H9 (cell line): ENCODE measurements at regions not wholly inside any gene's neighbourhood (a gene's known extent, or its start where the extent isn't known, plus 50 kb on each side); places are given as distances from the start of the nearest gene placed in this dataset.

Experiments
- DNase-seq: peaks from one replicate; pipeline ENCODE4 v3.0.0-alpha.2; 2017
- H2AFZ ChIP-seq: one replicate; pipeline ENCODE4 v1.6.1; 2013; ENCODE audit warnings: mild to moderate bottlenecking, low read length, control low read depth, moderate library complexity
- H2AK5ac ChIP-seq: 2 replicates; pipeline ENCODE4 v1.6.1; 2013; ENCODE audit warnings: low read length, control low read depth, mixed read lengths; ENCODE audit not compliant: insufficient read length
- H2BK120ac ChIP-seq: one replicate; pipeline ENCODE4 v1.6.1; 2013; ENCODE audit warnings: low read depth, mild to moderate bottlenecking, low read length, control low read depth, inconsistent platforms; ENCODE audit not compliant: poor library complexity, severe bottlenecking
- H2BK12ac ChIP-seq: 2 replicates; pipeline ENCODE4 v1.6.1; 2013; ENCODE audit warnings: low read length, control low read depth, mixed read lengths, low read depth; ENCODE audit not compliant: insufficient read length
- H2BK15ac ChIP-seq: 2 replicates; pipeline ENCODE4 v1.6.1; 2013; ENCODE audit warnings: low read depth, low read length, control low read depth
- H2BK20ac ChIP-seq: one replicate; pipeline ENCODE4 v1.6.1; 2013; ENCODE audit warnings: low read depth, mild to moderate bottlenecking, low read length, control low read depth, inconsistent platforms; ENCODE audit not compliant: poor library complexity, severe bottlenecking
- H2BK5ac ChIP-seq: 2 replicates; pipeline ENCODE4 v1.6.1; 2013; ENCODE audit warnings: low read length, control low read depth, mixed read lengths; ENCODE audit not compliant: insufficient read length
- H3K14ac ChIP-seq: 2 replicates; pipeline ENCODE4 v1.6.1; 2013; ENCODE audit warnings: low read length, control low read depth; ENCODE audit not compliant: insufficient read depth
- H3K18ac ChIP-seq: 2 replicates; pipeline ENCODE4 v1.6.1; 2013; ENCODE audit warnings: low read depth, mild to moderate bottlenecking, mixed read lengths, low read length, control low read depth; ENCODE audit not compliant: insufficient read length
- H3K23ac ChIP-seq: 2 replicates; pipeline ENCODE4 v1.6.1; 2013; ENCODE audit warnings: low read length, control low read depth, mixed read lengths, low read depth; ENCODE audit not compliant: insufficient read length
- H3K23me2 ChIP-seq: 2 replicates; pipeline ENCODE4 v1.6.1; 2013; ENCODE audit warnings: low read depth, mild to moderate bottlenecking, mixed read lengths, low read length, control low read depth; ENCODE audit not compliant: insufficient read length, poor library complexity, severe bottlenecking
- H3K27ac ChIP-seq: 2 replicates; pipeline ENCODE4 v1.5.1; 2013; ENCODE audit warnings: low read length, control low read depth, mixed read lengths, low read depth; ENCODE audit not compliant: insufficient read length
- H3K27me3 ChIP-seq: 2 replicates; pipeline ENCODE4 v1.6.1; 2013; ENCODE audit warnings: low read length, control low read depth, inconsistent platforms; ENCODE audit not compliant: insufficient read depth
- H3K4ac ChIP-seq: 2 replicates; pipeline ENCODE4 v1.6.1; 2013; ENCODE audit warnings: low read depth, mild to moderate bottlenecking, control low read depth, inconsistent platforms, low read length, moderate library complexity
- H3K4me1 ChIP-seq: 2 replicates; pipeline ENCODE4 v1.6.1; 2013; ENCODE audit warnings: low read length, control low read depth, inconsistent platforms; ENCODE audit not compliant: insufficient read depth
- H3K4me2 ChIP-seq: 2 replicates; pipeline ENCODE4 v1.6.1; 2013; ENCODE audit warnings: low read length, control low read depth, mixed read lengths; ENCODE audit not compliant: insufficient read length, insufficient read depth
- H3K56ac ChIP-seq: 2 replicates; pipeline ENCODE4 v1.6.1; 2013; ENCODE audit warnings: low read depth, mild to moderate bottlenecking, mixed read lengths, low read length, control low read depth; ENCODE audit not compliant: insufficient read length
- H3K79me1 ChIP-seq: 2 replicates; pipeline ENCODE4 v1.6.1; 2013; ENCODE audit warnings: low read depth, mild to moderate bottlenecking, moderate library complexity, low read length, control low read depth, inconsistent platforms; ENCODE audit not compliant: insufficient read depth, poor library complexity, severe bottlenecking
- H3K79me2 ChIP-seq: 2 replicates; pipeline ENCODE4 v1.6.1; 2013; ENCODE audit warnings: low read length, control low read depth, inconsistent platforms; ENCODE audit not compliant: insufficient read depth
- H3K9ac ChIP-seq: 2 replicates; pipeline ENCODE4 v1.6.1; 2013; ENCODE audit warnings: low read length, control low read depth, mixed read lengths; ENCODE audit not compliant: insufficient read length; ENCODE audit errors: extremely low read depth
- H3K9me3 ChIP-seq: one replicate; pipeline ENCODE4 v1.6.1; 2013; ENCODE audit warnings: low read depth, low read length, inconsistent platforms; ENCODE audit not compliant: control insufficient read depth
- H3T11ph ChIP-seq: one replicate; pipeline ENCODE4 v1.6.1; 2013; ENCODE audit warnings: mild to moderate bottlenecking, low read length, control low read depth, inconsistent platforms
- H4K20me1 ChIP-seq: one replicate; pipeline ENCODE4 v1.6.1; 2013; ENCODE audit not compliant: control insufficient read depth, insufficient read length, insufficient read depth
- H4K5ac ChIP-seq: 2 replicates; pipeline ENCODE4 v1.6.1; 2013; ENCODE audit warnings: low read depth, mild to moderate bottlenecking, mixed read lengths, low read length, control low read depth; ENCODE audit not compliant: insufficient read length
- H4K8ac ChIP-seq: replicated peaks from 2 replicates; pipeline ENCODE4 v1.6.1; 2013; ENCODE audit warnings: low read length, control low read depth, mixed read lengths, low read depth; ENCODE audit not compliant: insufficient read length
- H4K91ac ChIP-seq: 2 replicates; pipeline ENCODE4 v1.6.1; 2013; ENCODE audit warnings: low read depth, mild to moderate bottlenecking, moderate library complexity, mixed read lengths, low read length, control low read depth; ENCODE audit not compliant: insufficient read length
- H3K27ac Mint-ChIP-seq, 3 experiments: 2 replicates in 2 of 3; 3 replicates in 1 of 3; pipeline ENCODE4 v1.8.0; 2020 to 2021; ENCODE audit warnings: mixed read lengths in 3 of 3, mild to moderate bottlenecking in 1 of 3, moderate library complexity in 1 of 3
- H3K27me3 Mint-ChIP-seq: 2 replicates; pipeline ENCODE4 v1.8.0; 2021; ENCODE audit warnings: low read depth, mild to moderate bottlenecking, moderate library complexity, mixed read lengths
- H3K36me3 Mint-ChIP-seq, 3 experiments: 2 replicates in 2 of 3; 3 replicates in 1 of 3; pipeline ENCODE4 v1.8.0; 2020 to 2021; ENCODE audit warnings: low read depth in 3 of 3, mixed read lengths in 3 of 3; ENCODE audit not compliant: insufficient read depth in 1 of 3
- H3K4me1 Mint-ChIP-seq, 2 experiments: 2 replicates each; pipeline ENCODE4 v1.8.0; 2020; ENCODE audit warnings: mixed read lengths in 2 of 2
- H3K4me3 Mint-ChIP-seq, 2 experiments: 2 replicates in 1 of 2; 3 replicates in 1 of 2; pipeline ENCODE4 v1.8.0; 2020 to 2021; ENCODE audit warnings: mild to moderate bottlenecking in 2 of 2, mixed read lengths in 2 of 2, moderate library complexity in 1 of 2
- H3K9me3 Mint-ChIP-seq, 2 experiments: 2 replicates in 1 of 2; 3 replicates in 1 of 2; pipeline ENCODE4 v1.8.0; 2020; ENCODE audit warnings: mild to moderate bottlenecking in 2 of 2, mixed read lengths in 2 of 2, moderate library complexity in 1 of 2
- CTCF ChIP-seq: fragments of 200-600 bp; sonication (generic); conservative IDR thresholded peaks from 3 replicates; pipeline ENCODE4 v1.8.0; 2021; ENCODE audit warnings: antibody characterized with exemption, mild to moderate bottlenecking
- WGBS: extraction: QIAGEN DNeasy Blood & Tissue Kit; methylation state at CpG from one replicate; pipeline ENCODE4 v1.1.7; 2013; ENCODE audit warnings: missing lambda C conversion rate, low lambda C conversion rate, mixed read lengths; ENCODE audit not compliant: insufficient read length; ENCODE audit errors: extremely low coverage; 5-methylcytosine and 5-hydroxymethylcytosine counted together

- Histone ChIP-seq H3K9me3 (no peaks in the 10 kb centered on the region), H3K18ac (no peak overlapping the region), H4K91ac (no peak overlapping the region), H2BK5ac (no peak overlapping the region), H3K23me2 (no peaks in the 10 kb centered on the region), H4K20me1 (no peaks in the 10 kb centered on the region), H3K9ac (no peak overlapping the region), H3K4me1 (peaks cover 17% of the 10 kb centered on the region), H3K27me3 (no peaks in the 10 kb centered on the region), H2BK120ac (no peak overlapping the region), H4K5ac (no peak overlapping the region), H2AFZ (no peak overlapping the region), H2AK5ac (no peak overlapping the region), H3T11ph (no peak overlapping the region), H3K4ac (no peak overlapping the region), H3K4me2 (no peak overlapping the region), H3K14ac (no peak overlapping the region), H3K79me1 (no peaks in the 10 kb centered on the region), H3K23ac (no peak overlapping the region), H3K56ac (no peak overlapping the region), H2BK12ac (no peak overlapping the region), H3K27ac (no peak overlapping the region), H3K79me2 (no peaks in the 10 kb centered on the region), H4K8ac (no peak overlapping the region), H2BK15ac (no peak overlapping the region), H2BK20ac (no peak overlapping the region)
- H3K27ac Mint-ChIP-seq = peak overlapping the region in 1 of 3 experiments; percentile 17; a peak in 2 of 7 replicates
- H3K9me3 Mint-ChIP-seq = no peaks in the 10 kb centered on the region
- DNase-seq = no peak
- H3K4me3 Mint-ChIP-seq = no peak overlapping the region
- TF ChIP-seq CTCF = no peak
- WGBS = no CpG with 5 or more reads among the region's 2 CpGs
- H3K4me1 Mint-ChIP-seq = peaks cover 41 to 45% of the 10 kb centered on the region in 2 experiments
- H3K36me3 Mint-ChIP-seq = no peaks in the 10 kb centered on the region
- H3K27me3 Mint-ChIP-seq = peaks cover 3% of the 10 kb centered on the region; the same call in 1 of the 2 replicates
Observed at GRCh38 chr1:14373081-14373758, 225.3 kb upstream of the KAZN start.
